ENCODE measurements at regions not wholly inside any gene's neighbourhood (a gene's known extent, or its start where the extent isn't known, plus 50 kb on each side); places are given as distances from the start of the nearest gene placed in this dataset.
"Not testable (repeated sequence)": the region's sequence is repeated elsewhere in the genome, so short reads cannot be mapped to it uniquely, and the experiment has no call there.

GRCh38 chr3:72033666-72034428, 248.9 kb upstream of the PROK2 start:
- no peak for TF ChIP-seq CTCF (IDR thresholded peaks at IDR 0.05; ENCODE audit: insufficient read depth, low read length, poor library complexity, severe bottlenecking)
- peak; percentile 46 for DNase-seq (ENCODE audit: extremely low read depth, insufficient read length)
- H3K27me3 ChIP-seq (replicated peaks; ENCODE audit: control insufficient read depth, insufficient read depth, low read length), result no peaks in the 10 kb centered on the region
- no peaks in the 10 kb centered on the region for H3K36me3 ChIP-seq (ENCODE audit: control insufficient read depth, insufficient read depth, low read length)
- H3K4me3 ChIP-seq (replicated peaks; ENCODE audit: low read depth, low read length), result no peak overlapping the region

GRCh38 chr3:72032441-72033135, 247.6 kb upstream of the PROK2 start:
- Histone ChIP-seq H3K4me3 (replicated peaks; ENCODE audit: low read depth, low read length) (no peak overlapping the region), H3K36me3 (ENCODE audit: control insufficient read depth, insufficient read depth, low read length) (no peaks in the 10 kb centered on the region), H3K27me3 (replicated peaks; ENCODE audit: control insufficient read depth, insufficient read depth, low read length) (no peaks in the 10 kb centered on the region)
- no peak for DNase-seq (ENCODE audit: extremely low read depth, insufficient read length)
- no peak for TF ChIP-seq CTCF (IDR thresholded peaks at IDR 0.05; ENCODE audit: insufficient read depth, low read length, poor library complexity, severe bottlenecking)

GRCh38 chr3:72031581-72031980, 246.6 kb upstream of the PROK2 start:
- no peak overlapping the region for H3K4me3 ChIP-seq (replicated peaks; ENCODE audit: low read depth, low read length)
- H3K36me3 ChIP-seq (ENCODE audit: control insufficient read depth, insufficient read depth, low read length), result no peaks in the 10 kb centered on the region
- no peak for DNase-seq (ENCODE audit: extremely low read depth, insufficient read length)
- no peak for TF ChIP-seq CTCF (IDR thresholded peaks at IDR 0.05; ENCODE audit: insufficient read depth, low read length, poor library complexity, severe bottlenecking)
- H3K27me3 ChIP-seq (replicated peaks; ENCODE audit: control insufficient read depth, insufficient read depth, low read length), result no peaks in the 10 kb centered on the region

- H3K27me3 ChIP-seq (replicated peaks; ENCODE audit: control insufficient read depth, insufficient read depth, low read length); H3K36me3 ChIP-seq (ENCODE audit: control insufficient read depth, insufficient read depth, low read length); H3K4me3 ChIP-seq (replicated peaks; ENCODE audit: low read depth, low read length); DNase-seq (ENCODE audit: extremely low read depth, insufficient read length): not testable (repeated sequence)
Observed at GRCh38 chr3:72030296-72030695, 245.3 kb upstream of the PROK2 start.

GRCh38 chr3:72028726-72029125, 243.8 kb upstream of the PROK2 start:
- H3K36me3 ChIP-seq (ENCODE audit: control insufficient read depth, insufficient read depth, low read length); H3K4me3 ChIP-seq (replicated peaks; ENCODE audit: low read depth, low read length); H3K27me3 ChIP-seq (replicated peaks; ENCODE audit: control insufficient read depth, insufficient read depth, low read length); DNase-seq (ENCODE audit: extremely low read depth, insufficient read length): not testable (repeated sequence)

GRCh38 chr3:72028307-72028706, 243.4 kb upstream of the PROK2 start:
- not testable (repeated sequence) for DNase-seq (ENCODE audit: extremely low read depth, insufficient read length); H3K36me3 ChIP-seq (ENCODE audit: control insufficient read depth, insufficient read depth, low read length); H3K4me3 ChIP-seq (replicated peaks; ENCODE audit: low read depth, low read length); H3K27me3 ChIP-seq (replicated peaks; ENCODE audit: control insufficient read depth, insufficient read depth, low read length)

GRCh38 chr3:72027728-72028127, 242.8 kb upstream of the PROK2 start:
- H3K27me3 ChIP-seq (replicated peaks; ENCODE audit: control insufficient read depth, insufficient read depth, low read length); H3K36me3 ChIP-seq (ENCODE audit: control insufficient read depth, insufficient read depth, low read length); DNase-seq (ENCODE audit: extremely low read depth, insufficient read length); H3K4me3 ChIP-seq (replicated peaks; ENCODE audit: low read depth, low read length): not testable (repeated sequence)
